ENCODE measurements at regions not wholly inside any gene's neighbourhood (a gene's known extent, or its start where the extent isn't known, plus 50 kb on each side); places are given as distances from the start of the nearest gene placed in this dataset.

GRCh38 chr12:22797701-22798100 is 172.7 kb downstream of the ETNK1 start:
- no peak overlapping the region for H3K9ac ChIP-seq (ENCODE audit: low read length)
- H3K4me3 ChIP-seq (ENCODE audit: low read length) = no peak overlapping the region
- no peaks in the 10 kb centered on the region for H4K20me1 ChIP-seq (ENCODE audit: insufficient read depth)
- H3K27ac ChIP-seq (ENCODE audit: low read length) = no peak overlapping the region
- H3K36me3 ChIP-seq (ENCODE audit: insufficient read depth, low read length) = no peaks in the 10 kb centered on the region
- no peaks in the 10 kb centered on the region for H3K79me2 ChIP-seq (replicated peaks; ENCODE audit: insufficient read depth, low read length)
- H3K9me2 ChIP-seq (ENCODE audit: insufficient read depth, low read length) = no peaks in the 10 kb centered on the region
- no peak overlapping the region for H3K4me2 ChIP-seq (ENCODE audit: low read length)
- no peaks in the 10 kb centered on the region for H3K9me3 ChIP-seq (ENCODE audit: low read length)
- H3F3A ChIP-seq (ENCODE audit: insufficient read depth, low read length, poor library complexity, severe bottlenecking) = no peaks in the 10 kb centered on the region
- no peaks in the 10 kb centered on the region for H3K27me3 ChIP-seq (ENCODE audit: insufficient read depth, low read depth, low read length)
- no peak overlapping the region for H2AFZ ChIP-seq (ENCODE audit: low read depth, low read length)
- no peak for TF ChIP-seq MXI1 (conservative IDR thresholded peaks at IDR 0.05; ENCODE audit: poor library complexity, severe bottlenecking)
- no peak for TF ChIP-seq TAF1 (IDR thresholded peaks at IDR 0.05; ENCODE audit: low read depth)
- TF ChIP-seq RAD21 (conservative IDR thresholded peaks at IDR 0.05) = no peak
- TF ChIP-seq POLR2AphosphoS5 (IDR thresholded peaks at IDR 0.05) = no peak
- TF ChIP-seq REST (IDR thresholded peaks at IDR 0.05; ENCODE audit: borderline replicate concordance) = no peak
- TF ChIP-seq CTCF (IDR thresholded peaks at IDR 0.05; ENCODE audit: poor library complexity, severe bottlenecking) = no peak

- H4K20me1 ChIP-seq (ENCODE audit: insufficient read depth) = no peaks in the 10 kb centered on the region
- H3K79me2 ChIP-seq (replicated peaks; ENCODE audit: insufficient read depth, low read length) = no peaks in the 10 kb centered on the region
- H3K9me2 ChIP-seq (ENCODE audit: insufficient read depth, low read length) = no peaks in the 10 kb centered on the region
- H3K27ac ChIP-seq (ENCODE audit: low read length) = no peak overlapping the region
- H3K4me2 ChIP-seq (ENCODE audit: low read length) = no peak overlapping the region
- H3K9ac ChIP-seq (ENCODE audit: low read length) = no peak overlapping the region
- H3K27me3 ChIP-seq (ENCODE audit: insufficient read depth, low read depth, low read length) = no peaks in the 10 kb centered on the region
- no peak overlapping the region for H2AFZ ChIP-seq (ENCODE audit: low read depth, low read length)
- no peaks in the 10 kb centered on the region for H3K9me3 ChIP-seq (ENCODE audit: low read length)
- no peaks in the 10 kb centered on the region for H3K36me3 ChIP-seq (ENCODE audit: insufficient read depth, low read length)
- TF ChIP-seq SMC3 (conservative IDR thresholded peaks at IDR 0.05; ENCODE audit: poor library complexity) = no peak
- no peak for TF ChIP-seq EP300 (conservative IDR thresholded peaks at IDR 0.05; ENCODE audit: poor library complexity, severe bottlenecking)
- no peak for TF ChIP-seq REST (IDR thresholded peaks at IDR 0.05; ENCODE audit: borderline replicate concordance)
- TF ChIP-seq EZH2 (IDR thresholded peaks at IDR 0.05; ENCODE audit: borderline replicate concordance, insufficient read depth, low read length, poor library complexity, severe bottlenecking) = no peak
- TF ChIP-seq RAD21 (conservative IDR thresholded peaks at IDR 0.05) = no peak
- no peak for TF ChIP-seq POLR2AphosphoS5 (IDR thresholded peaks at IDR 0.05)
- TF ChIP-seq TAF1 (IDR thresholded peaks at IDR 0.05; ENCODE audit: low read depth) = no peak
- no peak for TF ChIP-seq MXI1 (conservative IDR thresholded peaks at IDR 0.05; ENCODE audit: poor library complexity, severe bottlenecking)
- TF ChIP-seq CTCF (IDR thresholded peaks at IDR 0.05; ENCODE audit: poor library complexity, severe bottlenecking) = no peak
- no peaks in the 10 kb centered on the region for H3F3A ChIP-seq (ENCODE audit: insufficient read depth, low read length, poor library complexity, severe bottlenecking)
- no peak overlapping the region for H3K4me3 ChIP-seq (ENCODE audit: low read length)
Measured at GRCh38 chr12:22798116-22798515, 173.1 kb downstream of the ETNK1 start.

Data from neural cell (in vitro differentiated cells).